ENCODE measurements at regions not wholly inside any gene's neighbourhood (a gene's known extent, or its start where the extent isn't known, plus 50 kb on each side); places are given as distances from the start of the nearest gene placed in this dataset.

DNA sequence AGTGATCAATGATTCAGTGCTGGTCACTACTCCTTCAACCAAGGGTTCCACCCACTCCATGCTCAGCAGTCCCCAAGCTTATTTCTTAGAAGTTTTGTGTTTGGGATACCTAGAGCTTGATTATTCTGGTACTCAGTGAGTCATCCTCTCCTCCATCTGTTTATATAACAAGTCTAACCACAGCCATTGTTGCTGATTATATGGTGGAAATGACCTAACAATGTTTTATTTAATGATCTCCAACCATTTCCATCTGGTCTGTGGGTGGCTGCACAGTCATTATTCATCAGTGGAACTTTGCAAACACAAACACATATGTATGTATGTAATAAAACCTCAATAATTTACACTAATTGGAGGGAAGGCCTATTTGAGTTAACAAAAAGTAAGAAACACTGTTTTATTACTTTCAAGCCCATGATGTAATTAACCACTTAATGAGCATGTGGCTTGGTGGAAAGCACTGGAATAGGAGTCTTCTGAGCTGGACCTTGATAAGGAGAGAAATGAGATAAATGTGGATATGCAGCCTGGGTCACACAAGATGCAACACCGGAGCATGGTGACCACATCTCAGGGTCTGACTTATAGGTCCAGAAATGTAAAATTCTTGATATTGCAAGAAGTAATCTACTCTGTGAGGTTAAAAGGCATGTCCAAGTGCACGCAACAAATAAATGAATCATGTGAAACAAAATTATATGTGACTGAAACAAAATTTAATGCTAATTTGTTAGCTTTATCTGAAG, 99.0 kb upstream of the WLS start:
- TF ChIP-seq, protein P1, sequence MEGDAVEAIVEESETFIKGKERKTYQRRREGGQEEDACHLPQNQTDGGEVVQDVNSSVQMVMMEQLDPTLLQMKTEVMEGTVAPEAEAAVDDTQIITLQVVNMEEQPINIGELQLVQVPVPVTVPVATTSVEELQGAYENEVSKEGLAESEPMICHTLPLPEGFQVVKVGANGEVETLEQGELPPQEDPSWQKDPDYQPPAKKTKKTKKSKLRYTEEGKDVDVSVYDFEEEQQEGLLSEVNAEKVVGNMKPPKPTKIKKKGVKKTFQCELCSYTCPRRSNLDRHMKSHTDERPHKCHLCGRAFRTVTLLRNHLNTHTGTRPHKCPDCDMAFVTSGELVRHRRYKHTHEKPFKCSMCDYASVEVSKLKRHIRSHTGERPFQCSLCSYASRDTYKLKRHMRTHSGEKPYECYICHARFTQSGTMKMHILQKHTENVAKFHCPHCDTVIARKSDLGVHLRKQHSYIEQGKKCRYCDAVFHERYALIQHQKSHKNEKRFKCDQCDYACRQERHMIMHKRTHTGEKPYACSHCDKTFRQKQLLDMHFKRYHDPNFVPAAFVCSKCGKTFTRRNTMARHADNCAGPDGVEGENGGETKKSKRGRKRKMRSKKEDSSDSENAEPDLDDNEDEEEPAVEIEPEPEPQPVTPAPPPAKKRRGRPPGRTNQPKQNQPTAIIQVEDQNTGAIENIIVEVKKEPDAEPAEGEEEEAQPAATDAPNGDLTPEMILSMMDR (conservative IDR thresholded peaks at IDR 0.05; ENCODE audit: low read depth, low read length) = no peak
- TF ChIP-seq EZH2phosphoT487 (IDR thresholded peaks at IDR 0.05; ENCODE audit: borderline replicate concordance, low read length) = no peak
- TF ChIP-seq EZH2 (IDR thresholded peaks at IDR 0.05; ENCODE audit: low read length, unreplicated experiment) = no peak
